ENCODE measurements at regions not wholly inside any gene's neighbourhood (a gene's known extent, or its start where the extent isn't known, plus 50 kb on each side); places are given as distances from the start of the nearest gene placed in this dataset.

GRCh38 chr5:4862500-4862899 lies 277.6 kb upstream of the ADAMTS16 start:
- peak; percentile 92 for DNase-seq

- DNase-seq = no peak
Observed at GRCh38 chr5:4866131-4866659, 273.9 kb upstream of the ADAMTS16 start.

- no peak for DNase-seq
Observed at GRCh38 chr5:4866817-4867216, 273.3 kb upstream of the ADAMTS16 start.

GRCh38 chr5:4868140-4868735 lies 271.9 kb upstream of the ADAMTS16 start:
- DNase-seq = peak; percentile 32

- no peak for DNase-seq
Observed at GRCh38 chr5:4873652-4874051, 266.5 kb upstream of the ADAMTS16 start.

GRCh38 chr5:4874097-4874496 lies 266.0 kb upstream of the ADAMTS16 start:
- DNase-seq = no peak

GRCh38 chr5:4875942-4876341 lies 264.2 kb upstream of the ADAMTS16 start:
- DNase-seq = no peak

- no peak for DNase-seq
Observed at GRCh38 chr5:4876804-4877203, 263.3 kb upstream of the ADAMTS16 start.

GRCh38 chr5:4877579-4877978 lies 262.6 kb upstream of the ADAMTS16 start:
- no peak for DNase-seq

GRCh38 chr5:4879075-4879474 lies 261.1 kb upstream of the ADAMTS16 start:
- DNase-seq = no peak

GRCh38 chr5:4879693-4880303 lies 260.3 kb upstream of the ADAMTS16 start:
- DNase-seq = peak; percentile 63

GRCh38 chr5:4880304-4880741 lies 259.8 kb upstream of the ADAMTS16 start:
- DNase-seq = no peak

GRCh38 chr5:4881366-4882002 lies 258.6 kb upstream of the ADAMTS16 start:
- no peak for DNase-seq

GRCh38 chr5:4882186-4882585 lies 257.9 kb upstream of the ADAMTS16 start:
- DNase-seq = no peak

GRCh38 chr5:4883360-4883759 lies 256.8 kb upstream of the ADAMTS16 start:
- DNase-seq = peak; percentile 41

- no peak for DNase-seq
Observed at GRCh38 chr5:4893063-4893744, 246.9 kb upstream of the ADAMTS16 start.

- no peak for DNase-seq
Observed at GRCh38 chr5:4896328-4896727, 243.8 kb upstream of the ADAMTS16 start.

GRCh38 chr5:4901305-4901811 lies 238.8 kb upstream of the ADAMTS16 start:
- no peak for DNase-seq

GRCh38 chr5:4901924-4902323 lies 238.2 kb upstream of the ADAMTS16 start:
- no peak for DNase-seq

- DNase-seq = no peak
Observed at GRCh38 chr5:4905674-4906520, 234.2 kb upstream of the ADAMTS16 start.

- DNase-seq = no peak
Observed at GRCh38 chr5:4906786-4907185, 233.3 kb upstream of the ADAMTS16 start.

- no peak for DNase-seq
Observed at GRCh38 chr5:4907571-4907970, 232.6 kb upstream of the ADAMTS16 start.
